ENCODE measurements at regions not wholly inside any gene's neighbourhood (a gene's known extent, or its start where the extent isn't known, plus 50 kb on each side); places are given as distances from the start of the nearest gene placed in this dataset.
A peak's percentile ranks its signal among the peaks of the same experiment; 100 is the strongest.

DNA sequence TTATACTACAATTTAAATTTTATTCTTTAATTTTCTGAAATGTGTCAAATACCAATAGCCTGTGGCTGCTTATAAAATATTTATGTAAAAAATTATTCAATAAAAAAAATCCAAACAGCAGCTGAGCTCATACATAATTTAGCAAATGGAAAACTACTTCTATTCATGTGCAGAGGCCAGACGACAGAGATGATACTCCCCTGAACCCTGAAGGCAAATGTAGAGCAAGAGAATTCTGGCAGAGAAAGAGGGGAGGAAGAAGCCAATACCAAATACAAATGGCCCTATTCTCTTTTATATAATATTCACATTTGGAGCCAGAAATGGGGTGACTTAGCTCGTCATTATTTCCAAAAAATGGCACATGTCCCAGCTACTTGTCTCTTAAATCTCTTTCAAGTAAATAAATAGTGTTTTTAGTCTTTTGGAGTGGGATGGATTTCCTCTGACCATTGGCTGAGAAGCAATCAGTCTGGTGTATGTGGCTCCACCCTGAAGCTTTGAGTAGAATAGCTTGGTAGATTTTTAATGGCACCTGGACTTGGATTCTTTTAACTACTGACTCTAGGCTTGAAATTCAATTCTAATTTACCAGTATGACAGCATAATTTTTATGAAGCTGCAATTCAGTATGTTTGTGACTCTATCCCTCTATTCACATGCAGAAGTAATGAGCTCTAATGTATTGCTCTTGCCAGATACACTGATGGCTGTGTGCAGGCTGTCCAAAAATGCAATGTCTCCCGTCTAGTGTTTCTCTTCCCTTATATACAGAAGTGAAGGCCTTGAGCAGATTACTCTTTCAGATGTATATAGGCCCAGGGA is 113.4 kb upstream of the SCAF11 start:
- Mint-ChIP-seq H3K27me3 (no peaks in the 10 kb centered on the region), H3K4me3 (no peak overlapping the region), H3K27ac (no peak overlapping the region), H3K4me1 (ENCODE audit: low read depth) (no peaks in the 10 kb centered on the region), H3K9me3 (ENCODE audit: low read depth) (no peaks in the 10 kb centered on the region), H3K36me3 (no peaks in the 10 kb centered on the region)

- H3K4me3 Mint-ChIP-seq = no peak overlapping the region
- H3K4me1 Mint-ChIP-seq (ENCODE audit: low read depth) = no peaks in the 10 kb centered on the region
- H3K36me3 Mint-ChIP-seq = no peaks in the 10 kb centered on the region
- no peak overlapping the region for H3K27ac Mint-ChIP-seq
- H3K27me3 Mint-ChIP-seq = peaks cover 3% of the 10 kb centered on the region
- H3K9me3 Mint-ChIP-seq (ENCODE audit: low read depth) = peaks cover 4% of the 10 kb centered on the region
Measured at GRCh38 chr12:46101485-46101869, 111.1 kb upstream of the SCAF11 start.

GRCh38 chr12:46100551-46101484 is 110.4 kb upstream of the SCAF11 start:
- no peaks in the 10 kb centered on the region for H3K4me1 Mint-ChIP-seq (ENCODE audit: low read depth)
- peaks cover 4% of the 10 kb centered on the region for H3K27me3 Mint-ChIP-seq
- no peak overlapping the region for H3K27ac Mint-ChIP-seq
- H3K4me3 Mint-ChIP-seq = no peak overlapping the region
- H3K9me3 Mint-ChIP-seq (ENCODE audit: low read depth) = peaks cover 4% of the 10 kb centered on the region
- no peaks in the 10 kb centered on the region for H3K36me3 Mint-ChIP-seq

DNA sequence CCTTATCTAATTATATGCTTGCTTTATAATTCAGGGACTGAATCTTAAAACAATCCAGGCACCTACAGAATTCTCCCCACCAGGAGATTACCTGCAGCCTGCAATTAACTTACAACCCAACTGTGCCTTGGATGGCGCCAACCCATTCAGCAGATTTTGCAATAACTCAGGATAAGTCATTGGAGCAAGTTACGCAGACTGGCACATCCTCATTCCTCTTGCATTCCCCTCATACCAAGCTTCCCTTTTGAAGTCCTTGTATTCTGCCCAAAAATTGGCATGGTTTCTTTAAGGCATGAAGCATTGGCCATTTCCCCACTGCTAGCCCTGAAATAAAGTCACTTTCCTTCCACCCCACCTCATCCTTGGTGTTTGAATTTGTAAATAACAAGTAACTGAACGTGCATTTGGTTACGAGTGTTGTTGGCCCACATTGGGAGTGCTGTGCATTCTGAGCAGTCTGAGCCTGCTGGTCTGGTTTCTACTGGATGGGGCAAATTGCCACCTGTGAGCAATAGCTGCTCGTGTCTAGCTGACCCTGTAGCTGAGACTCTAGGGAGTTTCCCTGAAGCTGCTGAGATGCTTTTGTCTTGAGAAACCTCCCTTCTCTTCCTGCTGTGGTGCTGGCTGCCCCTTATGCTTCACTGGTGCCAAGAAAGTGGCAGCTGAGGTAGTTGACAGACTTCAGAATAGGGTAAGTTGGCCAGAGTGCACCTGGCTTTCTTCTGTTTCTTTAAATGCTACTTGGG is 99.2 kb upstream of the SCAF11 start:
- Mint-ChIP-seq H3K36me3 (peaks cover 5% of the 10 kb centered on the region), H3K4me3 (no peak overlapping the region), H3K4me1 (ENCODE audit: low read depth) (no peaks in the 10 kb centered on the region), H3K9me3 (ENCODE audit: low read depth) (no peaks in the 10 kb centered on the region), H3K27me3 (peaks cover 8% of the 10 kb centered on the region), H3K27ac (no peak overlapping the region)

DNA sequence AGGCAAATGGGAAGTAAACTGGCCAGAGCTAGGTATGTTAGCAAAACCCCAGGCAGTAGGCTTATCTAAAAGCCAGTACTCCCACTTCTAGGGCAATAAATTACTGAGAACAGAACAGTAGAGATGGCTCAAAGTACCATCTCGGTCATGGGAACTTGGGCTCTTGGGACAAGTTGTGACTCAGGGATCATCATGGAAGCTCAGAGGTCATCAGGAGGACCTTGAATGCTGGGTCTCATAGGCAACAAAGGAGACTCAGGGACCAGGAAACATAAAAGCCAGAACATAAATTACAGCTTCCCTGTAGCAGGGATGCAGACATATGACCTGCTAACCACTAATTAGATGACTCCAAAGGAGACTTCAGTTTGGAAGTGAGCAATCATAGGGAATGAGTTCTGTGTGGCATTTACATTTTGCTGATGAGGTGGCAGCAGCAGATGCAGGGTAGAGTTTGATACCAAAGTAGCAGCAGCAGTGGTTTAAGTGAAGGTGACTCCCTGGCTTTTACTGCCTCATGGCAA is 97.6 kb upstream of the SCAF11 start:
- H3K27ac Mint-ChIP-seq = no peak overlapping the region
- peaks cover 5% of the 10 kb centered on the region for H3K36me3 Mint-ChIP-seq
- H3K27me3 Mint-ChIP-seq = peaks cover 8% of the 10 kb centered on the region
- no peak overlapping the region for H3K4me3 Mint-ChIP-seq
- H3K4me1 Mint-ChIP-seq (ENCODE audit: low read depth) = no peaks in the 10 kb centered on the region
- H3K9me3 Mint-ChIP-seq (ENCODE audit: low read depth) = no peaks in the 10 kb centered on the region

DNA sequence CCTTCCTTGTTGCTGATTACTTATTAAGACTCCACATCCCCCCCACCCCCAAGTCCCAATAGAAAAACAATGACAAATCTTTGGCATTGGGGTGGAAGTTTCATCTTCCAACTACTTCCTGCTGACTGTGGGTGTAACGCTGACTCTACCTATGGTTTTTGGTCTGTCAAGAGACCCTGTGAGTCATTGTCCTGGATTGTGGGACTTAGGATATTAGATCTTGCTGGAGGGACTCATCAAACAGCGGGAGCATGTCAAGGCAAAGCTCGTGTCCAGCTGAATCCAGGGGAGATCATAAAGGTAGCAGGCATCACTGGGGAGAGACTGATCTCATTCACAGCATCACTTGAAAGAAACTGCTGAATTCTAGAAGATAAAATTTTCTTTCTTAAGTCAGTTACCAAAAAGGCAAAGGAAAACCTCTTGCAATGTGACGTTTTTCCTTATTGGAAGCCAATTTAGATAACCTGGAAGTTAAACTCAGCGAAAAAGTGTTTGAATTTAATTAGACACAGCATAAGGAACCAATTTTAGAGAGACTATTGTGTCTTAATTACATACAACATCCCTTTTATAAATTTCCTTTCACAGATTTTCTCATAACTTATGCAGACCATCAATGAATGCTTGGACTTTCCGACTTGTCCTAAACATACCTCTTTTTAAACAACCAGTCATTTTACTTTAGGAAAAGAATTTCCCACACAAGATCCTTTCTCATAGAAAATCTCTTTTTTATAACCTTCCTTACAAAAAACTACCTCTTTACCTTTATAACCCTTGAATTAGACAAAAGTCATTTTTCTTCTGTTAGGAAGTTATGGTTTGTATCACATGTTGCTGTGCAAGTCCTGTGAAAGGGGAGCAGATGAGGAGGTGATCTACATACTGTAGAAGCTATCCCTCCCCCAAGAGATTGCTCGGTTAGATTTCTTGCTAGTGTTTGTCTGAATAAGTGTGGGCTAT is 94.6 kb upstream of the SCAF11 start:
- Mint-ChIP-seq H3K36me3 (no peaks in the 10 kb centered on the region), H3K27ac (no peak overlapping the region), H3K9me3 (ENCODE audit: low read depth) (no peaks in the 10 kb centered on the region), H3K4me1 (ENCODE audit: low read depth) (no peaks in the 10 kb centered on the region), H3K4me3 (no peak overlapping the region), H3K27me3 (no peaks in the 10 kb centered on the region)

DNA sequence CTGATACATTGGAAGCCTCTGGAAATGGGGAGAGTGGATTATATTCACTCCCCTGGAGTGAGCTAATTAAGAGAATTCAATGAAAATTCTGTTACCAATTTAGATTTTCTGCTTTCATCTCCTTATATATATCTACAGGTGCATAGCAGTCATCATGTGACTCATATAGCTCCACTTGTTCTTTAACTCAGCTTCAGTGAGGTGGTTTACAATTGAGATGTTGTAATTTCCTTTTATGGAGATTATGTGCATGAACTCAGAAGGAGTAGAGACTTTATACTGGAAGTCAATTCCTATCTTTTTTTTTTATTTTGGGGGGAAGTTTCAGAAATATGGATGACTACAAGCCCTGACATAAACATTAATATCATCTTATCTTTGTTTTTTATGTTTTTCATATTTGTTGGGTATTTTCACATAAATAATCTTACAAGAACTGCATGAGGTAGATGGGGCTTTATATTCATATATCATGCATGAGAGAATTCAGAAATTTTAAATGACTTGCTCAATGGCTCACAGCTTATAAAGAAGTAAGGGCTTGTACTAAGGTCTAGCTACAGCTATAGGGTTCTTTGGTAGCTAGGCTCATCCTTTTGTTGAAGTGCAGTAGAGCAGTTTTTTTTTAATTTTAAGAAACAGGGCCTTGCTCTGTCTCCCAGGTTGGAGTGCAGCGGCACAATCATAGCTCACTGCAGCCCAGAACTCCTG is 92.3 kb upstream of the SCAF11 start:
- Mint-ChIP-seq H3K9me3 (ENCODE audit: low read depth) (peaks cover 14% of the 10 kb centered on the region), H3K36me3 (peaks cover 8% of the 10 kb centered on the region), H3K4me1 (ENCODE audit: low read depth) (no peaks in the 10 kb centered on the region), H3K4me3 (no peak overlapping the region), H3K27ac (no peak overlapping the region), H3K27me3 (no peaks in the 10 kb centered on the region)

DNA sequence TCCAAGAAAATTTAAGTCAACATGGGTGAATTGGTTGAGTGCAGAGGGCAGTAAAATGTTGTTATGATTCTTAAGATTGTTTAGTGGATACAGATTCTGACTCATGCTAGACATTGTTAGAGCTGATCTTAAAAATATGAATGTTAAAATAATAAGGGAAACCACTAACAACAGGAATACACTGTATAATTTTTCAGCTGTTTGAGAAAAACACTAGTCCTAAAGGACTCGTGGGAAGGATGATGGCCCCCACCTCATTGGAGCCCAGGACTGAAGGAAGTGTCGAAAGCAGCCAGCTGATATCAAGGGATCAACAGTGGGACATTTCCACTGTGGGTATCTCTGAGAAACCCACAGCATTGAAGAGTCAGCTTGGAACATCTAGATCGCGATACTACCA is 82.9 kb upstream of the SCAF11 start:
- peaks cover 4% of the 10 kb centered on the region for H3K4me1 Mint-ChIP-seq (ENCODE audit: low read depth)
- peaks cover 5% of the 10 kb centered on the region for H3K27me3 Mint-ChIP-seq
- H3K9me3 Mint-ChIP-seq (ENCODE audit: low read depth) = peaks cover 4% of the 10 kb centered on the region
- H3K27ac Mint-ChIP-seq = no peak overlapping the region
- H3K4me3 Mint-ChIP-seq = no peak overlapping the region
- H3K36me3 Mint-ChIP-seq = peaks cover under 1% of the 10 kb centered on the region

GRCh38 chr12:46071769-46072624 is 81.6 kb upstream of the SCAF11 start:
- H3K27ac Mint-ChIP-seq = peak overlapping the region; percentile 2
- peaks cover 5% of the 10 kb centered on the region for H3K27me3 Mint-ChIP-seq
- H3K4me3 Mint-ChIP-seq = no peak overlapping the region
- H3K9me3 Mint-ChIP-seq (ENCODE audit: low read depth) = no peaks in the 10 kb centered on the region
- H3K36me3 Mint-ChIP-seq = no peaks in the 10 kb centered on the region
- H3K4me1 Mint-ChIP-seq (ENCODE audit: low read depth) = peaks cover 4% of the 10 kb centered on the region

GRCh38 chr12:46071335-46071734 is 81.0 kb upstream of the SCAF11 start:
- Mint-ChIP-seq H3K4me3 (no peak overlapping the region), H3K4me1 (ENCODE audit: low read depth) (peaks cover 4% of the 10 kb centered on the region), H3K27me3 (peaks cover 5% of the 10 kb centered on the region), H3K9me3 (ENCODE audit: low read depth) (no peaks in the 10 kb centered on the region), H3K36me3 (no peaks in the 10 kb centered on the region), H3K27ac (no peak overlapping the region)

DNA sequence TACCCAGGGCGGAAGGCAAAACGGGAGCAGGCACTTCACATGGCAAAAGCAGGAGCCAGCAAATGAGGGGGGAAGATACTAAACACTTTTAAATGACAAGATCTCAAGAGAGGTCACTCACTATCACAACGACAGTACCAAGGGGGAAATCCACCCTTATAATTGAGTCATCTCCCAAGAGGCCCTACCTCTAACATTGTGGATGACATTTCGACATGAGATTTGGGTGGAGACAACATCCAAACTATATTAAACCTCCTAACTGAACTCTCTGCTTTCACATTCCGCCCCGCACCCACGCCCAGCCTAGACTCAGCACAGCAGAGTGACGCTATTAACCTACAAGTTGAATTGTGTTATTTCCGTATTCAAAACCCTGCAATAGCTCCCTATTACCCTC is 76.7 kb upstream of the SCAF11 start:
- Mint-ChIP-seq H3K27ac (no peak overlapping the region), H3K9me3 (ENCODE audit: low read depth) (no peaks in the 10 kb centered on the region), H3K36me3 (no peaks in the 10 kb centered on the region), H3K27me3 (no peaks in the 10 kb centered on the region), H3K4me1 (ENCODE audit: low read depth) (no peaks in the 10 kb centered on the region), H3K4me3 (no peak overlapping the region)

GRCh38 chr12:46065412-46066166 is 75.2 kb upstream of the SCAF11 start:
- H3K27ac Mint-ChIP-seq = no peak overlapping the region
- no peaks in the 10 kb centered on the region for H3K27me3 Mint-ChIP-seq
- H3K4me1 Mint-ChIP-seq (ENCODE audit: low read depth) = no peaks in the 10 kb centered on the region
- no peaks in the 10 kb centered on the region for H3K9me3 Mint-ChIP-seq (ENCODE audit: low read depth)
- no peak overlapping the region for H3K4me3 Mint-ChIP-seq
- H3K36me3 Mint-ChIP-seq = no peaks in the 10 kb centered on the region
